ENCODE measurements at regions not wholly inside any gene's neighbourhood (a gene's known extent, or its start where the extent isn't known, plus 50 kb on each side); places are given as distances from the start of the nearest gene placed in this dataset.

DNA sequence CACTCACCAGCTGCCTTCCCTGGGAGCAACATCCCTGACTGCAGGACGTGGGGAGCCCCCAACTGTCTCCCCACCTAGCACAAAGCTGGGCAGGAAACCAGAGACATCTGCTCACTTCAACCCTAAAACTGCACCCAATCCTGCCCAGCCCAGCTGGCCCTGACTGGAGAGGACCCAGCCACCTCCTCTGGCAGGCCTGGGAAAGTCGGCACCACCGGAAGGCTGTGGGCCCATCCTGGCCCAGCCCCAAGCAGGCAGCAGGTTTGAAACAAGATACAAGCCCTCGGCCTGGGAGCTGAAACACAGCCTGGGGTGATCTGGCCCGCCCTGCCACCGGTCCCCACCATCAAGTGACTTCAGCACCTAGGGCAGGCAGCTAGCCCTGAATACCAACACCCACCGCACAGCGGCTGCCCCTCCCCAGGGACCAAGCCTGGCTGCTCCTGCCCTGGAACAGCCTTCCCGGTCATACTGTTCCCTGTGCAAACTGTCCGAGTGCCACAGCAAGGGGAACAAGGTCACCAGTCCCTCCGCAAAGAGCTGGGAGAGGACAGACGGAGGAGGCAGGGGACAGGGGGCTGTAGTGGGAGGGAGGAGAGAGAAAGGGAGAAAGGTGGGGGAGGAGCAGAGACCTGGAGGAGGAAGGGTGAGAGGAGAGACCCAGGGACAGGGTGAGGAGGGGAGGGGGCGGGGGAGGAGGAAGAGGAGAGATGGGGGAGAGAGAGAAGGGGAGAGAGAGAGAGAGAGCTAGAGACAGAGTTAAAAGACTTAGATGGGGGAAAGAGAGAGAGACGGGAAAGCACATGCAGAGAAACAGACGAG lies 115.7 kb downstream of the RFLNA start:
- no peak for DNase-seq

DNA sequence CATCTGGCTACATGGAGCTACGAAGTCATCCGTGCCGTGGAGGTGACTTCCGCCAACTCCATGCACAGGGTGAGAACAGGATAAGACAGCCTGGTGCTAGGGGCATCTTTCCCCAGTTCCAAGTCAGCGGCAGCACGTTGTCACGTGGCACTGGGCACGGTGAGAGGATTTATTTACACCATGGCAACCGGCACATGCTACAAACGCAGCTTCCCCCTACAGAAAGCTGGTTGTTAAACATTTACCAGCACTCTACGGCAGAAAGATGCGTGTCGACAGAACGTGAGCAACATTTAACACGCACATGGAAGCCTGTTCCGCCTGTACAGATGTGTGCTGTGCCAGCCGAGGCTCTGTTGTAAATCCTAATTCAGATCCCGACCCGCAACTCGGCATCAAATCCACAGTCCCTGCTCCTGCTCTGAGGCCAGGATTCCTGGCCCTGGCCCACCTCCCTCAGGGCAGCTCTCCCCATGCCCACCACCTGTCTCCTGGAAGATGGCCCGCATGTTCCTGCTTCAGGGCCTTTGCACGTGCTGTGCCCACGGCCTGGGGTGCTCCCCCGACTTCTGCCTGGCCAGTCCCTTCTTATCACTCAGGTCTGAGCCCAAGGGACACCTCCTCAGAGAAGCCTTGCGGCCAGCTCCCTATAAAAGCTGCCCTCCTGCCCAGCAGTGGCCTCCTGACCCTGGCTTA lies 114.1 kb downstream of the RFLNA start:
- DNase-seq = no peak

DNA sequence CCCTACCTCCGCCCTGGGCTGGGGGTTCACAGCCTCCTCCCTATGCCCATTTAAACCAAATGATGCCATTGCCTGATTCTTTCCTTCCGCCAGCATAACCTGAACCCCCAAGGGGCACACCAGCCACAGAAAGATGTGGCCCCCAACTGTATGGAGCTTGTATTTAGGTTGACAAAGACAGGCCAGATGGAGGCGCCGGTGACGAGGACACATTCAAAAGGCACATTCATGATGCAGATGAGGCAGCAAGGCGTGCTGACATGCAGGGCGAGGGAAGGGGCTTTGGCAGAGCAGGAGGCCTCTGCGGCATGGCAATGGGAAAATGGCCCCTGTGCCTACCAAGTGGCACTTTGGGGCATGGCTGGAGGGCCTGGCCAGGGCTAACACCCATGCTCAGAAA lies 112.2 kb downstream of the RFLNA start:
- DNase-seq = no peak

DNA sequence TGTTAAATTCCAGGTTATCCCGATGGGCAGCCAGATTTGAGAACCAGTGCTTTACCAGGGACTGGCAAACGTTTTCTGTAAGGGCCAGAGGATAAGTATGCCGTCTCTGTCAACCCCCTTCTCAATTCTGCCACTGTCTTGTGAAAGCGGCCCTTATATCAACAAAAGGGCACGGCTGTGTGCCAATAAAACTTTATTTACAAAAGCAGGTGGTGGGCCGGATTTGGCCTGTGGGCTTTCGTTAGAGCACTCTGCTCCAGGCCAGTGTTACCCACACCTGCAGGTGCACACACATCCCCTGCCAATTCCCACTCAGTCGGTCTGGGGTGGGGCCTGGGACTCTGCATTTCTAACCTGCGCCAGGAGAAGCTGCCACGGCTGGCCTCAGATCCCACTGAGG lies 111.2 kb downstream of the RFLNA start:
- no peak for DNase-seq

DNA sequence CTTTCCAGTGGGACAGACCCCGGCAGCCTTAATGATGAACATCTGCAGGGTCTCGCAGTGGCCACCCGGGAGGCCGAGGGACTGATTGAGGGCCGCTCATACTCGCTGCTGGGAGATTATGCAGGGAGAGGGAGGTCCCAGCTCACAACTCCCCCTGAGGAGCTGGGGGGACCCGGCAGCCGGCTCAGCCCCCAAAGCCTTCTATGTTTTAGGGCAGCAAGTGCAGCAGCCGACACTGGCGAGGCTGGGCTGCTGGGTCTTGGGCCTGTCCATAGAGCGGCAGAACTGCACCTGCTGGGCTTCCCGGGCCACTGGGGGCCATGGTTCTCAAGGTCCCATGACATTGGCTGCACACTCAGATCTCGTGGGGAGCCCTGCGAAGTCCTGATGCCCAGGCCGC lies 110.7 kb downstream of the RFLNA start:
- DNase-seq = no peak

DNA sequence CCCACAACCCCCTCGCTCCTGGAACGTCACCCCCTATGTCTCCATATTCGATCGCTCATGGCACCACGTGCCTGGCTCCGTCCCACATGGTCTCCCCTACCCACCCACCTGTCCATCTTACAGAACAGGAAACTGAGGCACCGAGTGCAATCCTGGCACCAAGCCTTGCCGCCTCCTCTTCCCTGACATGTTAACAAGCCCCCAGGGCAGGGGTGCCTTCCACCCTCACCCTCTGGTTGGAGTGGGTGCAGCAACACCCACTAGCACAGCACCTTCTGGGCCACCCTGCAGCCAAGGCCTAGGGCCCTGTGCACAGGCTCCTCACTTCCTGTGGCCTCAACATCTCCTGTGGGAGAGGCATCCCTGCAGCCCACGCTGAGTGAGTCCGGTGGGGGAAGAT lies 110.3 kb downstream of the RFLNA start:
- DNase-seq = no peak

DNA sequence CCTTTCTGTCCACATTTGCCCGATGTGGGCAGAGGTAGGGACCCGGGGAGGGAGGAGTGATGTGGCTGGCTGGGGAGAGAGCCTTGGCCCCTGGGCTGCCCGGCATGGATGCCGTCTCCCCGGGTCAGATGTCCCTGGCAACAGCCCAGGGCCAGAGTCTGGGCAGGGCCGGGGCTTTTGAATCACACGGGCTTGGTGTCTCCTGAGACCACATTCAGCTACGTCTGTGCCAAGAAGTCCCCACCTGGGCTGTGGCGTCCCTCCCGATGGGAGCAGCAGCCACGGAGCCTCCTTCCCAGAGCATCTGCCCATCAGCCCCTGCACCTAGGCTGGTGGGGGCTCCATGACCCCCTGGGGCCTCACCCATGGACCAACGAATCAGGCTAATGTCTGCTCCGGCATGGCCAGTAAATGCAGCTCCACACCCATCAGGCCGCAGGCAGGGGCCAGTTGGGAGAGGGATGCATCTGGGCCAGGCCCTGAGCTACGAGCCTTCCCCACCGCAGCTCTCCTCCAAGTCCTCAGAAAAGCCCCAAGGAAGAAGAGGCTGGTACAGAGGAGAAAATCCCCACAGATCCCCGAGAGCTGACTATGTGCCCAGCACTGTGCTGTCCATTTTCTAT lies 109.4 kb downstream of the RFLNA start:
- DNase-seq = no peak

DNA sequence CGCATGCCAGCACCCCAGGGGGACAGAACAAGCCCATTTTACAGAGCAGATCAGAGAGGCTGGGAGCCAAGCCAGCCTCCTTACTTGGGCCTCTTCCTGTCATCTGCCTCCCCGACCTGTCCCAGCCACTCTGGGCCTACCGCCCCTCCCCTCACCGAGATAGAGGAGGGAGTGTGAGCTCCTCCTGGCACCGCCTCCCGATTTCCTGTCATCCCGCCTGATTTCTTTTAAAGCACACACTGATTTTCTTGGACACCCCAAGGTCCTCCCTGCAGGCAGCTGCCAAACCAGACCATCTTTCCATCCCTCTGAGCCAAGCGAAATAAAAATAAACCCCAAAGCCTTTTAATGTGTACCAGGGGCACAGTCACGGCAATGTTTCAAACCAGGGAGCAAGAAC lies 108.4 kb downstream of the RFLNA start:
- no peak for DNase-seq

DNA sequence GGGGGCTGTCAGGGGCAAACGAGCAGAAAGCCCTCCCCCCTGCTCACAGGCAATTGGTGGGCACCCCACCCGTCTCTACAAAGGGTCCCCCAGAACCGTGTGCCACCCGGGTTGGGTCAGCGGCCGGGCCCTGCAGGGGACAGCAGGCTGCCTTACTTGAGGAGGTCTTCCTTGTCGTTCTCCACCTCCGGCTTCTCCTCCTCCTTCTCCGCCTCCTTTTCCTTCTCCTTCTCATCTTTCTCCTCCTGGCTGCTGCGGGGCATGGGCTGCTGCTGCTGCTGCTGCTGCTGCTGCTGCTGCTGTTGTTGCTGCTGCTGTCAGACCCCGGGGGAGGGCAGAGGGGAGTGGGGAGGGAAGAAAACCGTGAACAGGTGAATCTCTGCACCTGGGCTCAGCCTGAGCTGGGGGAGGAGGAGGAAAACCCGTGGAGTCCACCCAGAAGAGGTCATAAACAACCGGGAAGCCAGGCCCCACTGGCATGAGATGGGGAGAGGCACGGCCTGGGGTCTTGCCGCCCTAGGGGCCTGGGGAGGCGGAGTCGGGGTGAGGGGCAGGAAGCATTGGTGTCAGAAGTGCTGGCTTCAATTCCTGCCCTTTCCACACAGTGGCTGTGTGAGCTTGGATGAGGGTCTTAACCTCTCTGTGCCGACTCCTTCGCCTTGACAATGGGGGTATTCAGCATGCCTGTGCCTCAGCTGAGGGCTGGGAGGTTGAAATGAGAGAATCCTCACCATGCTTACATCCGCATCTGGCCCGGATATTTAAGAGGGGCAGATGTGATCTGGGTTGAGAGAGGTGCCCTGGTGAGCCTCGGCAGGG lies 107.6 kb downstream of the RFLNA start:
- no peak for DNase-seq

DNA sequence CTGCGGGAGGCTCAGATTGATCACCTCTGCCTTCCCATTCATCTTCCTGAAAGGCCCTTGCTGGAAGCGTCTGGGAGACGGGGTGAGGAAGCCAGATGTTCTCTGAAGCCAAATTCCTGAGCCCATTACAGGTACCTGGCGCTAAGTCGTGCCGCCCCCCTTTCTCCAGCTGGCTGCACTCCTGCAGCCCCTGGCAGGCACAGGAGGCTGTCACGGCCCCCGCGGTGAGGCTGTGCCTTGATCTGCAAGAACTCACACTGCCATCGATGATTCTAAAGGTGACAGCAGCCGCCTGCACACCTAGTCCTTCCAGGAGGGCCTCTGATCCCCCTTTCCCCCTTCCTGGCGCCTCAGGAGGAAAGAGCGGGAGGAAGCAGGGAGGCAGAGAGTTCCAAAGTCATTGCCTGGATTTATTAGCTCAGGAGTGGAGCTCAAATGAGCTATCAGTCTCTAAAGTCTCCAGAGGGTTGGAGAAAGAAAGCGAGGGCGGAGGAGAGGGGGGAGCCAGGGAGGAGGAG lies 106.9 kb downstream of the RFLNA start:
- DNase-seq = no peak

DNA sequence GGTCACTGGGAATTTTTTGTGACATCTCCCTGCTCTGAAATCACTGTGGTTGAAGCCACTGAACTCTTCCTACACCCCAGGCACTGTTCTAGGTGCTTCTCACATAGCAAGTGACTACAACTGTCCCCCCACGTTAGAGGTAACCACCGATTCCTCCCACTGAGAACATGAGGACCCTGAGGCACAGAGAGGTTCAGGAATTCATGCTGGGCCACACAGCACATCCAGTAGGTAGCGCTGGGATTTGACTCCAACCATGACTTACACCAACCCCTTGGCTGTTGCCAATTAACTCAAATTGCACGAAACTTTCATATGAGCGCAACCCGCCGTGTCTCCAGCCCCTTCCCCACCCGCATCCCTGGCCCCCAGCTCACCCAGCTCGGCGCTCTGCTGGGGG lies 105.2 kb downstream of the RFLNA start:
- DNase-seq = no peak

DNA sequence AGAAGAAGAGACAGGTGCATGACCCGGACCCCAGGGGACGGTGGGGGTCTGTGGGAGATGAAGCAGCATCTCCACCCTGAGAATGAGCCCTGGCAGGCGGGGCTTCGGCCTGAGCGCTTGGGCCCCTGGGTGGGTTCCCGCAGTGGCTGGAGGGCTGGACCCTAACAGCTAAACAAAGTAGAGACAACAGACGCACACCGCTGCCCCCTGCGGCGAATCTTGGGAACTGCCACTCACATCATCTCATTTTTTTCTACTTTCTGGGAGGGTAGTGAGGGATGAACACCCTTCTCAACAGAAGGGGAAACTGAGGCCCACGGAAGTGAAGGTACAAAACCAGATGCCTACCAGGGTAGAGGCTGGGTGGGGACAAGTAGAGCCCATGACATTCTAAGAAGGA lies 104.7 kb downstream of the RFLNA start:
- no peak for DNase-seq

DNA sequence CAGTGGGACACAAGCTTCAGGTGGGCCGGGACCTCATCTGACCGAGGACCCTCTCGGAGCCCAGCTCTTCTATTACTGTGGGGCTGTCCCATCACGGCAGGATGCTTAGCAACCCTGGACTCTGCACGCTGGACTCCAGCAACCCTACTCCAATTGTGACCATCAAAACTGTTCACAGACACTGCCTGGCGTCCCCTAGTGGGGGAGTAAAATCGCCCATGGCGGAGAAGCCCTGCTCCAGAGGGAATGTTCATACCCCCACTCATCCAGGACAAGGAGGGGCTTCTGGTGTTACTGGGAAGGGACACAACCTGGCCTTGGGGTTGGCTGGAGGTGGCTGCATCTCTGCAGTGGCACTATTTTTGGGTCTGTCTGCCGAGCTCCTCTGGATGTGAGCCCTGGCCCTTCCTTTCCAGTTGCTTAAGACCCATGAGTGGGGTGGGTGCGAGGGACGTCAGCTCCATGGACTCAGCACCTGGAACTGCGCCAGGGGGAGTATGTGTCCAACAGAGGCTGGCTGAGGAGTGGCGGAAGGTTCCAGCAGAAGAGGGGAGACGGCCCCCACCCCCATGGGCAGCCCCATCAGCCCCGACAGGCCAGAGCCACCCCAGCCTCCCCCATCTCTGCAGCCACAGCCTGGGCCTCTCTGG lies 103.8 kb downstream of the RFLNA start:
- DNase-seq = no peak

DNA sequence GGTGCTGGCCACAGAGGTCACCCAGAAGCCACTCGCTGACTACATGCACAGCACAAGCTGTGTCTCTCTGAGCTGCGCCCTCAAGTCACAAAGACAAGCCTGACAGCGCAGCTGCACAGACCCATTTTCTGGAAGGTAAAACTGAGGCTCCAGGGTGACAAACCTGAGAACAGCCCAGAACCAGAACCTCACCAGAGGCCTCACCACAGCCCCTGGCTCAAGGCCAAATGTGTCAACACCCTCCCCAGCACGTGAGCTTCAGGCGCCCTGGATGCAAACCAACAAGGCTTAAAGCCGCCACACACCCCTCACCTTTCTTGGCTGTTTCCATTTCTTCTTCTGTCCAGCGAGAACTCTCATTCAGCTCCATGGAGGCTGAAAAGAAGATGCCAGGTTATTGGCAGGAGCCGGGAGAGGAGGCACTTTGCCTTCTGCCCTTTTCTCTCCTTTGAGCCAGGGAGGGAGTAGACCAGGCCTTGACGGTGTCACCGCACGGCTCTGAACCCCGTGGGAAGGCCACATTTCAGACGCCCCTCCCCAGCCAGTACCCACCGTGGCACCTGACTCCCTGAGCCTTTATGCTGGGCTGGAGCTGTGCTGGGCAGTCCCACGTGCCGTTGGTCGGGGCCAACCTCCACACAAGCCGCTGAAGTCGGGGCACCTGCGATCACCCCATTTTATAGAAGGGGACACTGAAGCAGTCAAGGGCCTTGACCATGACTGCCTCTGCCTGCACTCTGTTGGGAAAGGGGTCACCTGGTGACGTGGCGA lies 103.1 kb downstream of the RFLNA start:
- DNase-seq = peak; percentile 46

DNA sequence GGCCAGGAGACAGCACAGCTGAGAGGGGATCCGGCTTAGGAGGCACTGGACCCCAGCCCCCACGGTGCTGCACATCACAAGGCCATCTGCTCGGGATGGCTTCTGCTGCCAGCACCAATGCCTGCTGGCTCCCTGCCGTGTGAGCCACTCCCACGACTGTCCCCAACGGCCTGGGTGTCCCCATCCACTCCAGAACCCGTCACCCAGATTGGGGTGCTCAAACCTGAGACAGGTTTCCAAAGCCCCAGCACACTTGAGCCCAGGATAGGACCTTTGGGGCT lies 102.4 kb downstream of the RFLNA start:
- no peak for DNase-seq

DNA sequence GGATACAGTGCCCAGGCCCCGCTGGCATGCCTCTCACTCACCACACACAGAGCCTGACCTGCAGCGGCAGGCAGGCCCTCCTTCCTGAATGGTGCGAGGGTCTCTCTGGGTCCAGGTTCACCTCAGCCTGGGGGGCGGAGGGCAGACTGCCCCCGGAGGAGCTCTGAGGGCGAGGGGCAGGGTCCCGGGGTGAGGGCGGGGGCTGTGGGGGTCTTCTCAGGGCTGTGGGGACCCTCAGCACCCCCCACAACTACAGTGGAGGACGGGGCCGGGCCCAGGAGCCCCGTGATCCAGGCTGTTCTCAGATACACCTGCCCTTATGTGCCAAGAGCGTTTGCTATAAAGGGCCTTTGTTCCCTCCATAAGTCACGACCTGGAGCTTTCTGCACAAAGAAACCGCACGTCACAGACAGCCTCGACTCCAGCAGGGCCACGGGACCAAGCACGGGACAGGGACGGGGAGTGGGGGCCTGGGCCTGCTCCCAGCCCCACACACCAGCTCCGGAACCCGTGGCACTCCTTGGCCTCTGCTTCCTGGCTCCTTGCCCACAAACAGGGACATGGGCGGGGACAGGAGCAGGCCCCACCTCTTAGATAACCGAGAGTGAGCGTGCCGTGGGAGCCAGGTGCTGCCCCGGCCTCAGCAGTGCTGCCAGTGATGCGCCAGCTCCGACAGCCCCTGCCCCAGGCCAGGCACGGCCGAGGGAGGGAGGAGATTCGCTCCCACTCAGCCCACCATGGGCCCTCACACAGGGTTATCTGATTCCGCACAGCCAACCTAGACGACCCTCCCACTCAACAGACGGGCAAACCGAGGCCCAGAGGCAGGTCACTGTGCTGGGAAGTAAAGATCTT lies 101.9 kb downstream of the RFLNA start:
- DNase-seq = no peak

DNA sequence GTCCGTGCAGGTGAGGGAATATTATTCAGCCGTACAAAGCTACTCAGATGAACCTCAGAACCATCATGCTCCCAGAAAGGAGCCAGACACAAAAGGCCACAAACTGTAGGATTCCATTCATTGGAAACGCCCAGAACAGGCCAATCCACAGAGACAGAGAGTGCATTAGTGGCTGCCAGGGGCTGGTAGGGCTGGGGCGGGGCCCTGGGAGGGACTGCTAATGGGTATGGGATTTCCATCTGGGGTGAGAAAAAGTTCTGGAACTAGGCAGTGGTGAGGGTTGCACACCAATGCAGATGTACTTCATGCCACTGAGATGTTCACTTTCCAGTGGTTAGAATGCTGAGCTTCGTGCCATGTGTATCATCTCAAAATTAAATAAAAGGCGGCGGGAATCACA lies 101.1 kb downstream of the RFLNA start:
- DNase-seq = peak; percentile 64

DNA sequence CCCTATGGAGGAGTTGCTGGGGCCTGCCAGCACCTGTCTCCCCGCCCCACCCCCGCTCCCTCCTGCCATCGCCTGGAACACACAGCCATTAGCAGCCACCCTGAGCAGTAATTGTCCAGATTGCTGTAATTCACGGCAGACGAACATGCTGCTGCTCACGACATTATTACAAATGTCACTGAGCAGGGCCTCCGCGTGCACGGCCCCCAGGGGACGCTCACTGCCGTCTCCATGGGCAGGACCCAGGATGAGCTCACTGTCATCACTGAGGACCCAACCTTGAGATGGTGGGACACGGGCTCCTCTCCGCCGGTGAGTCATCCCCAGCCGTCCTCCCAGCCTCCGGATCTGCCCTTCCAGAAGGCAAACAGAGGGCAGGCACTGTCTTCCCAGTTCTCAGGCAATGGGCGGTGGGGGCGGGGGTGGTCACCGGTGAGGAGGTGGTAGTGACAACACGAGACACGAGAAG lies 100.4 kb downstream of the RFLNA start:
- peak; percentile 57 for DNase-seq

DNA sequence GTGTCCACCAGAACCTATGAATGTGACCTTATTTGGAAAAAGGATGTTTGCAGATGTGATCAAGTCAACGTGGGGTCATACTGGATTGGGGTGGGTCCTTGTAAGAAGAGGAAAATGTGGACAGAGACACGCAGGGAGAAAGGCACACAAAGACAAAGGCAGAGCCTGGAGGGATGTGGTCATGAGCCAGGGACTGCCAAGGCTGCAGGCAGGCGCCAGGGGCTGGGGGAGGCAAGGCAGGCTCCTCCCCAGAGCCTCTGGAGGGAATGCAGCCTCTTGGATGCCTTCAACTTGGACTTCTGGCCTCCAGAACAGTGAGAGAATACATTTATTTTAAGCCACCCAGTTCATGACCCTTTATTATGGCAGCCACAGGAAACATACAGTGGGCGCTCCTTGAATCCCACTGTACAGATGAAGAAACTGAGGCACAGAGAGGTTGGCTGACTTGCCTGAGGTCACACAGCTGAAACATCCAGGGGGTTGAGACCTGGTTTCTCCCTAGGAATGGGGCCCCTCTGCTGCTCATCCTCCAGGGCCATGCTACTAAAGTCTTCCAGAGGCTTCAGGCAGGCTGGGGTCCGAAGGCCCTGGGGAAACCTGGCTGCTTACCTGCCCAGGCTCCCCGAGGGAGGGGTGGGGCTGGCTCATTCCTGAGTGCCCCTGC lies 99.7 kb downstream of the RFLNA start:
- DNase-seq = peak; percentile 80

DNA sequence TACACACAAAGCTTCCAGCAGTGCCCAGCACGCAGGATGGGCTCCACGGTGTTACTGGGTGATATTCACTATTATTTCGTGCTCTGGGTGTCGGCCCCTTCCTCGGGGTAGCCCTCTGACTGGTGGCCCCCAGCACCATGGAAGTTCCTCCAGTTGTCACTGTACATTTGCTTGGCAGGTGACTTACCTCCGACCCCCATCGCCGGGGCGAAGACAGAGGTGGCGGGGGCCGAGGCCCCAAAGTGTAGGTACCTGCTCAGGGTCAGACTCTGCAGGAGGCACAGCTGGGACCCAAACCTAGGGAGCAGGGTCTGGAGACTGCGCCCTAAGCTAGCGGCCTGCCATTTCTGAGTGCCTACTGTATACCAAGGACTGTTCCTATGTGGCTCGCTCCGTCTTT lies 98.9 kb downstream of the RFLNA start:
- DNase-seq = no peak

All from fibroblast of skin of scalp (primary cell).